ENCODE measurements at regions not wholly inside any gene's neighbourhood (a gene's known extent, or its start where the extent isn't known, plus 50 kb on each side); places are given as distances from the start of the nearest gene placed in this dataset.

GRCh38 chr15:97196048-97197014 lies 764.2 kb upstream of the ARRDC4 start:
- peaks cover 14% of the 10 kb centered on the region for H3K4me1 Mint-ChIP-seq
- H3K27ac Mint-ChIP-seq: no peak overlapping the region
- ATAC-seq (peak; percentile 81), DNase-seq (ENCODE audit: low spot score) (no peak)
- H3K9me3 Mint-ChIP-seq: no peaks in the 10 kb centered on the region
- TF ChIP-seq OVOL2 (CRISPR knock-in tag; IDR thresholded peaks at IDR 0.05; ENCODE audit: borderline replicate concordance) (no peak), ZNF396 (CRISPR knock-in tag; IDR thresholded peaks at IDR 0.05; ENCODE audit: borderline replicate concordance) (no peak), SOX15 (CRISPR knock-in tag; IDR thresholded peaks at IDR 0.05) (no peak), KAT7 (CRISPR knock-in tag; IDR thresholded peaks at IDR 0.05; ENCODE audit: borderline replicate concordance) (no peak), ZSCAN18 (CRISPR knock-in tag; IDR thresholded peaks at IDR 0.05) (no peak), MYBL2 (CRISPR knock-in tag; IDR thresholded peaks at IDR 0.05) (no peak), ETV6 (CRISPR knock-in tag; IDR thresholded peaks at IDR 0.05) (no peak), ZNF219 (CRISPR knock-in tag; IDR thresholded peaks at IDR 0.05; ENCODE audit: borderline replicate concordance) (no peak), MXD4 (CRISPR knock-in tag; IDR thresholded peaks at IDR 0.05; ENCODE audit: borderline replicate concordance) (no peak), ATF6 (CRISPR knock-in tag; IDR thresholded peaks at IDR 0.05) (no peak), NFYB (CRISPR knock-in tag; conservative IDR thresholded peaks at IDR 0.05; ENCODE audit: low read depth) (no peak), ERG (CRISPR knock-in tag; IDR thresholded peaks at IDR 0.05) (no peak), SMAD4 (CRISPR knock-in tag; IDR thresholded peaks at IDR 0.05) (no peak), ZBTB21 (CRISPR knock-in tag; IDR thresholded peaks at IDR 0.05; ENCODE audit: borderline replicate concordance) (no peak), TCF7 (CRISPR knock-in tag; IDR thresholded peaks at IDR 0.05; ENCODE audit: low read depth) (no peak), GABPB1 (CRISPR knock-in tag; IDR thresholded peaks at IDR 0.05) (no peak)
- TF ChIP-seq, protein P1, sequence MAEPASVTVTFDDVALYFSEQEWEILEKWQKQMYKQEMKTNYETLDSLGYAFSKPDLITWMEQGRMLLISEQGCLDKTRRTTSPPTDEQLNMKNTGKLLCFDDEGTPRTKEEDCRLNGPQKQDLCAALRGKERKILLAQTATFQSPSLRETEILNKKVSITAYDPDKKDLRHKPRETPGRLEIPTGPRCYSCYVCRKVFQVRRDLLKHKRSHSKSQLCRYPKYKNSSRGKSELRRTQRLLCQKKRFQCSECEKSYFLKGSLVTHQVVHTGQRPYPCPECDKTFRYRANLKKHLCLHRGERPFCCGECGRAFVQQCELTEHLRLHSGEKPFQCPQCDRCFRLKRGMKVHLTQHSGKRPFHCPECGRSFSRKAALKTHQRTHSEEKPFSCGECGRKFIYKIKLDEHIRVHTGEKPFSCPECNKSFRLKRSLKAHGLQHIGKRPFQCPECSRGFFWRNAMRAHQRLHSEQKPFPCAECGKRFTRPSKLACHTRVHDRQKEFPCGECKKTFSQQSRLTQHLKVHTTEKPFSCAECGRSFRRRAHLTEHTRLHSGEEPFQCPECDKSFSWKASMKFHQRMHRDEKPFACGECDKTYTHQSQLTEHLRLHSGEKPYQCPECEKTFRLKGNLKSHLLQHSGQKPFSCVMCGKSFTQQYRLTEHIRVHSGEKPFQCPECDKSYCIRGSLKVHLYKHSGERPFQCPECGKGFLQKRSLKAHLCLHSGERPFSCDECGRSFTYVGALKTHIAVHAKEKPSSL (CRISPR knock-in tag; conservative IDR thresholded peaks at IDR 0.05): no peak
- no peaks in the 10 kb centered on the region for H3K36me3 Mint-ChIP-seq
- POLR2A ChIA-PET: no interaction called here
- H3K4me3 Mint-ChIP-seq: no peak overlapping the region
- CTCF ChIA-PET: no interaction called here
- H3K27me3 Mint-ChIP-seq (ENCODE audit: low read depth): no peaks in the 10 kb centered on the region

DNA sequence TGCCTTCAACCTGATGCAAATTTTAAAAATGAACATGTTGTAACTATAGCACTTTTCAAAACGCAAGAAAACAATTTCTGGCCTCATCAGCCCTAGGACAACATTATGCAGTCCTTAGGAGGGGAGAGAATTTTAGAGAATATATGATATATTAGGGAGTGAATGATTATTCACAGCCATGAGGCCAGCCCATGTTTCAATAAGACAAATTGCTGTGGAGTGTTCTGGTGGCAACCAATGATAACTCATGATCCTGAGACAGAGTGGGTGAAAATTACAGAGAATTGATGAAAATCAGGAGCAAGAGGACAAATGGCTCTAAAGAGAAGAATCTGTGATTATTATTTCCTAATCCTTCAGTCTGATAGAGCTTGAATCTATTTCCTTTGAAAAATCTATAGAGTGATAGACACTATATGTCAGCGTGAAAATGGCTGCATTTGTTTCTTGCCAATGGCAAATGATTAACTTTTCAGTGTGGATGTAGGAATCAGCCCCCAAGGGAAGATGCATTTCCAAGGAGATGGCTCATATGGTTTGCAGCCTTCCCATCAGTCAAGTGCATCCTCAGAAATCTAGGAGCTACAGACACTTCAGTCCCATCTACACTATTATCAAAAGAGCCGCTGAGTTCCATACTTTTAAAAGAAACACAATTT lies 761.0 kb upstream of the ARRDC4 start:
- Mint-ChIP-seq H3K4me3 (no peak overlapping the region), H3K9me3 (no peaks in the 10 kb centered on the region), H3K27me3 (ENCODE audit: low read depth) (no peaks in the 10 kb centered on the region), H3K4me1 (peaks cover 14% of the 10 kb centered on the region), H3K36me3 (no peaks in the 10 kb centered on the region), H3K27ac (no peak overlapping the region)
- DNase-seq (ENCODE audit: low spot score) (no peak), ATAC-seq (no peak)
- CTCF ChIA-PET: no interaction called here
- POLR2A ChIA-PET: no interaction called here
- TF ChIP-seq ZMAT4 (CRISPR knock-in tag; IDR thresholded peaks at IDR 0.05): no peak
- no peak for TF ChIP-seq HMGA2 (CRISPR knock-in tag; IDR thresholded peaks at IDR 0.05)
- TF ChIP-seq NFYB (CRISPR knock-in tag; conservative IDR thresholded peaks at IDR 0.05; ENCODE audit: low read depth): no peak
- TF ChIP-seq ZNF423 (CRISPR knock-in tag; IDR thresholded peaks at IDR 0.05): no peak
- TF ChIP-seq, protein P1 (CRISPR knock-in tag; conservative IDR thresholded peaks at IDR 0.05): no peak
- no peak for TF ChIP-seq E2F5 (CRISPR knock-in tag; IDR thresholded peaks at IDR 0.05)
- TF ChIP-seq IRF2 (CRISPR knock-in tag; IDR thresholded peaks at IDR 0.05; ENCODE audit: borderline replicate concordance, low read depth): no peak
- no peak for TF ChIP-seq TP53 (CRISPR knock-in tag; IDR thresholded peaks at IDR 0.05)
- TF ChIP-seq ZNF671 (CRISPR knock-in tag; IDR thresholded peaks at IDR 0.05): no peak

All from WTC11 (cell line).